NK-92 treated with Interleukin-12 subunit alpha and Interleukin-12 subunit beta, amount 100 ng/mL, for 24 hours (cell line): ENCODE measurements at regions not wholly inside any gene's neighbourhood (a gene's known extent, or its start where the extent isn't known, plus 50 kb on each side); places are given as distances from the start of the nearest gene placed in this dataset.
"Not testable (repeated sequence)": the region's sequence is repeated elsewhere in the genome, so short reads cannot be mapped to it uniquely, and the experiment has no call there.

Experiments
- DNase-seq: peaks from one replicate; lab custom pipeline; 2025; lab: John Stamatoyannopoulos, UW

DNA sequence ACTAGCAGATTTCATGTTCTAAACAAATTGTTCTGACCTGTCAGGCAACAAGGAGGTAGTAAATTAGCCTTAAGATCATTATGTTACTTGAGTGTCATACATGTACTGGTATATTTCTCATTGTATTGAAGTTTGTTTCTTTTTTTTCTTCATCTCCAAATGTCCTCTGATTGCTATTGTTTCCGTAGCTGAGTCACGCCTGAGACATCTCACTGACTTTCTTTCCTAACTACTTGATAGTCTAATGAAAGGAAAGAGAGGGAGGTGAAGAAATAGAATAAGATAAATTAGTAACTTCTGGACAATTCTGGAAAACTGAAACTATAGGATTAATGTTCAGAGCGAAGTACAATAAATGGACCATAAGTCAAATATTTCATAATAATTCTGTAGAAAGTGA is 1049.9 kb downstream of the TSN start:
- no peak for DNase-seq

DNA sequence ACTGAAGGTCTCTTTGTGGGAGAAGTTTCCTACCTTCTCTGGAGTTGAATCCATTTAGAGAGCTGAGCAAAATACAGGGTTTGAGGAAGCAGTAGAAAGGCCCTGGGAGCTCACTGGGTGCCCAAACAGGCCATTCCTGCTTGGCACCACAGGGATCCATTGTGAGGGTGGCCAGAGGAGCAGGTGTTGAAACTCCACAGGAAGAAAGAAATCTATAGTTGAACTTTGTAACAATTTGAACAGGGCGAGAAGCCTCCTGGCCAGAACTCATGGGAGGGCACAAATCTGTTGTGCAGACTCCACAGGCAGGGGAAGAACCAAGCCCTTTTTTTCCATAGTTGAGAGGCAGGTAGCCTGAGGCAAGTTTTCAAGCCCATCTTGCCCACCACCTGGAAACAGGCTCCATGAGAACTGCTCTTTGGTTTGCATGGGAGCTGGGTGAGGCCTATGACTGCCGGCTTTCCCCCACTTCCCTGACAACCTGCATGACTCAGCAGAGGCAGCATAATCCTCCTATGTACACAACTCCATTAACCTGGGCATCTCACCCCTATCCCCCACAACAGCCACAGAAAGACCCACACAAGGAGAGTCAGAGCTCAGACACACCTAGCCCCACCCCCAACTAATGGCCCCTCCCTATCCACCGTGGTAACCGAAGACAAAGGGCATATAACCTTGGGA is 1053.0 kb downstream of the TSN start:
- DNase-seq = no peak

- not testable (repeated sequence) for DNase-seq
Measured at GRCh38 chr2:122812214-122812613, 1056.8 kb downstream of the TSN start.

DNA sequence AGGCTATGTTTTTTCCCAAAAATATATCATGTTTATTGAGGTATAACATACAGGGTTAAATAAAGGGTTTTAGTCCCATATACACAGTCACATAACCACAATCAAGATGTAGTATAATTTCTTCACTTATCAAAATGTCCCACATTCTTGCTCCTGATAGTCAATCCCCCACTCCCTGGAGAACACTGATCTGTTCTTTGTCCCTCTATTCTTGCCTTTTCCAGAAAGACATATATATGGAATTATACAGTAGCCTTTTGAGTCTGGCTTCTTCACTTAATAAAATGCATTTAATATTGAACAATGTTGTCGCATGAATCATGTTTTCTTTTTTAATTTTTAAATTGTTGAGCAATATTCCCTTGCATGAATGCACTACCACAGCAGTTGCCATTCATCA is 1059.7 kb downstream of the TSN start:
- no peak for DNase-seq

DNA sequence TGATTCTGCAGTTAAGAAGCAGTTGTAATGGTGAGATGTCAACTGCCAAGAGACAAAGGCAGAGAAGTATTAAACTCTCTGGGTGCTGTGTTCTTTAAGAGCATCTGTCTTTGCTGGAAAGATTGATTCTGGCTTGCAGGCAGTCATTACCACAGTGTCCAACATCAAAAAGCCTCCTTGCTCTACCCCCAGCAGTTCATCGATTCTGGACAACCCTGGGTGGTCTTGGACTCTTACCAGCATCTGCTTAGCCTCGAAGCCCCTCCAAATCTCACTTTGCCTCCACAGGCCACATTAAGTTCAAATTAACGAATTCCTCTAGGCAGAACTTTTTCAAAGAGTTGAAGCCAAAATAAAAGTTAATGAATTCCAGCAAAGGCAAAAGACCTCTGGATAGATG is 1061.4 kb downstream of the TSN start:
- DNase-seq = no peak

GRCh38 chr2:122822319-122822718 is 1066.9 kb downstream of the TSN start:
- no peak for DNase-seq

DNA sequence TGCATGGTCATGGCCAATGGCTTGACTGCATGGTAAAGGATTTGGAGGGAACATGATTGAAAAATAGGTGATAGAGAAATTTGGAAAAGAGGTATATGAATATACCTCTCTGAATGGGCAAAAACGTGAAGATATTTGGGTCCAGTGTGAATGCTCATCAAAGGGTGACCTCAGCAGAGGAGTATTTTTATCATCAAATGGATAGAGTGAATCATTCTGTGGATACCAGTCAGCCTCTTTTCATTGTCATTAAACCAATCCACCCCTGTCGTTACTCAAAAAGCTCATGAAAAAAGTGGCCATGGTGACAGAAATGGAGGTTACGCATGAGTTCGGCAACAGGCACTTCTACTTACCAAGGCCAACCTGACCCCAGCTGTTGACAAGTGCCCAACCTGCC is 1074.7 kb downstream of the TSN start:
- DNase-seq = no peak

DNA sequence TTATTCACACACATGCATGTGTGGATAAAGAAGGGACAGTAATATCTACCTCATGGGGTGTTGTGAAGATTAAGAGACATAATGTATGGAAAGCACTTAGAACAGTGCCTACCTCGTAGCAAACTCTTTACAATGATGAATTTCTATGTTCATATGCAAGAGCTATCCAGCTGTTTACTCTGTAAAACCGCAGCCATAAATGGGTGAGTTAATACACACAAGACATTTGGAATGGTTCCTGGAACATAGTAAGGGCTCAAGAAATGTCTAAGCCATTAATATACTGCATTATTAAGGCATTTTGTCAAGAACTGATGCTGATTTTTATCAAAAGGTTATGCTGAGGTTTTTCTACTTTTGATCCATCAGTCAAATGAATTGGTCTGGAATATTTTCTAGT is 1076.2 kb downstream of the TSN start:
- no peak for DNase-seq

DNA sequence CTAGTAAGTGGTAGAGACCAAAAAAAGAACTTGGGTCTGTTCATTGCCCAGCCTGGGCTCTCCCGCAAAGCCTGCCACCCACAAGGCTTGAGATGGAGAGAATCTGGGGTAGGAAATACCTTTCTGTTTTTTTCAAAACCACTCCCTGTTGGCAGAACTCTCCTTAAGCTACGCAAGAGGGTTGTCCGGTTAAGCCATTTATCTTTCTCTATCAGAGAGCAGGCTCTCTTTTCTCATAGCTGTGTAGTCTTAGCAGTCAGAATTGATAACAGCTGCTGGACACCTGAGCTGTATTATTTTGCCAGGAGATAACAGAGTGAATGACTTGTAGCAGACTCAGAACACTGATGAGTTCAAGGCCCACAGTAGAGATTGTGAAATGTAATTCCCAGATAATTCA is 1088.1 kb downstream of the TSN start:
- DNase-seq = no peak

DNA sequence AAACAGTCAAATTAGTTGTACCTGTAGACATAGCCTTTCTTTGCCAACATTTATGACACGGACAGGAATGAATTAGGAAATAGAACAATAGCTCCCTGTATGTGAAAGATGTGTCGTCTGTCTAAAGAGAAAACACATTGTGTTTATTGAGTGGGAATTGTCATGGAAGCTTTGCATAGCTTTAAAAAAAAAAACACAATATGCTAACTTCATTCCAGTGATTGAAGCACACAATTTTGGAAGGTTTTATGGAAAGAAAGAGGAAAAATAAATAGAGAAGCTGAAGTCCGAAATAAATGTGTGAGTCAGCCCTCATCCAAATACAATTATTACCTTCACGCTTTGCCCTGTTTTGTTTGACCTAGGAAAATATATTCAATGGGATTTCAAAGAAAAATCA is 1095.7 kb downstream of the TSN start:
- DNase-seq = no peak

DNA sequence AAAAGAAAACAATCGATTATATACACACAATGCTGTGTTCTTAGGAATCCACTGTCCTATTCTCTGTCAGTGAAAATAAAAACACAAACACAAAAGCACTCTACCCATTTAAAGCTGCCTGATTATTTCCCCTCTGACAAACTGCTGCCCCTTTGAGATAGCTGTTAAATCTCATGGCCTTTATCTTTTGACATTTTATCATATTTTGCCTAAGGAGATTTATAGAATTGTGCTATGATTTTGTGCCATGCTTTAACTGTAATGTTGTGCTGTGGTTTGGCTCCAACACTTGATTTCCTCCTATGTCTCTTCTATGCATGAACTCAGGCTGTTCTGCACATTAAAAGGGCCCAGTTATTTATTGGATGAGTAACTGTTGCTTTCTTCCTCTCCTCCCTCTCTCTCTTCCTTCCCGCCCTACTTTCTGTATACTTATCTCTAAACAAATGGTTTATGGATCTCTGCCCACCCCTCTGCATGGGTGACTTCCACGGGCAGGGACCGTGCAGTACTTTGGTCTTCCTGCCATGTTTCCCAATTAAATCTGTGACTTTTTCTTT is 1096.6 kb downstream of the TSN start:
- no peak for DNase-seq

DNA sequence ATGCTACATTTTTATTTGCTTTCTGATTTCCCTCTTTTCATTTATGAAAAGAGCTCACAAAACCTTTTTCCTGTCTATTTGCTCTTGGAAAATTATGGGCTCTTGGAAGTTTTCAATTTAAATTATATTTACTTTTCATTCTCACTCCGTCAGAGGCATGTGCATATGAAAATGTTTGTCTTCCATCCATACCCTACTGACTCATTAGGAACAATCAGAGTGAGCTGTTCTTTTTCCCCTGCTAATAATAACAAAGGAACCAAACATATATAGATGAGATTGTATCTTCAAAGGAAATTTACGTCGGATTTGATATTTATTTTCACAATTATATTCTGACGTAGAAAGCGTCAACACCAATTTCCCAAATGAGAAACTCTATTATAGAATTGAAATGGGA is 1101.2 kb downstream of the TSN start:
- no peak for DNase-seq

- DNase-seq = no peak
Measured at GRCh38 chr2:122858075-122858702, 1102.7 kb downstream of the TSN start.

DNA sequence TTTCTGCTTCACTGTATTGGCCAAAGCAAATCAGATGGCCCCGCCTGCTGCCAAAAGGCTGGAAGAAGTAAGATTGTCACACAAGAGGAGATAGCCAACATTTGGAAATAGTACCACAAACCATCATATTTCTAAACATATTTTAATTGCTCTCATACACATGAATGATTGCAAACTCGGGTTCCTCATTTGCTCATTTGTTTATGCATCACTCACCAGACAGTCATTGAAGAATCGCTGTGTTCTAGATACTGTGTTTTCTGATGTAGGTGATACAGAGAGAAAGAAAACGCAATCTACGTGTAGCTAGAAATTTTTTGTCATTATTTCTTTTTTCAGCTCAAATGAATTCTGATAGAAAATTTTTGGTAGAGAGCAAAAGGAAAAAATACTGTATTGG is 1103.4 kb downstream of the TSN start:
- no peak for DNase-seq

DNA sequence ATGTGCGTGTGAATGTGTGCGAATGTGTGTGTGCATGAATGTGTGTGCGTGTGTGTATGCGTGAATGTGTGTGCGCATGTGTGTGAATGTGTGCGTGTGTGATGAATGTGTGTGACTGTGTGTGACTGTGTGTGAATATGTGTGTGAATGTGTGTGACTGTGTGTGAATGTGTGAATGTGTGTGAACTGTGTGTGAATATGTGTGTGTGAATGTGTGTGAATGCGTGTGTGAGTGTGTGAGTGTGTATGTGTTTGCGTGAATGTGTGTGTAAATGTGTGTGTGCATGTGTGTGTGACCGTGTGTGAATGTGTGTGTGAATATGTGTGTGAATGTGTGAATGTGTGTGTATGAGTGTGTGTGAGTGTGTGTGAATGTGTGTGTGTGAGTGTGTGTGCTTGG is 1103.8 kb downstream of the TSN start:
- DNase-seq = no peak

DNA sequence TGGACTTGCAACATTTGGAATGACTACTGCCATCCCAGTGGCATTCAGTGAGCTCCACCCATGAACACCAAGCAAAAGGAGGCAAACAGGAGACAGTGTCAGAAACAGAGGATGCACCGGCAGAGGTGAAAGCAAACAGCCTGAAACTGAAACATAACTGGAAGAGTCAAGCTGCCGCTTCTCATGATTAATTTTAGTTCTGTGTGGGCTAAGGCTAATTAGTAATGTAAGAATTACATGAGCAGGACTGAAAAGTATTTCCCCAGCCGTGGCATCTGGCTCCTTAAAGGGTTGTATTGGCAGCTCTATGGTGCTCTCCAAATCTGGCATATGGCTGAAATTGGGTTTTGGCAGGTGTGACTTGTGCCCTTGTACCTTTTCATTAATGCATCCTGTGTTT is 1108.1 kb downstream of the TSN start:
- DNase-seq = no peak

DNA sequence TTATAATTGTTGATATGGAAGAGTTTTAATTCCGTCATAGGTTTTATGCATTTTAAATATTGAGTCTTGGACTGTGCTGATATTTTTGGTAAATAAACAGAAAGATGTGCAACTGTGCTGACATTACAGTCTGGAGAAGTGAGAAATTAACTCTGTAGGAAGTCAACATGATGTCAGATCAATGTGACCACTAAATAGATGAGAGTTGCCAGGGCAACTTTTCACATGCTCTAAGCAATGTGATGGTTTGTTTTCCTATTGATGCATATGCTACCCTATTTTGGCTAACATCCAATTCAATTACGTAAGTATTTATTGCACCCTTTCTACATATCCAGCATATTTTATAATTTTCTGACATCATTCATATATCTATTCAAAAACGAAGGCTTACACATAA is 1109.3 kb downstream of the TSN start:
- no peak for DNase-seq

DNA sequence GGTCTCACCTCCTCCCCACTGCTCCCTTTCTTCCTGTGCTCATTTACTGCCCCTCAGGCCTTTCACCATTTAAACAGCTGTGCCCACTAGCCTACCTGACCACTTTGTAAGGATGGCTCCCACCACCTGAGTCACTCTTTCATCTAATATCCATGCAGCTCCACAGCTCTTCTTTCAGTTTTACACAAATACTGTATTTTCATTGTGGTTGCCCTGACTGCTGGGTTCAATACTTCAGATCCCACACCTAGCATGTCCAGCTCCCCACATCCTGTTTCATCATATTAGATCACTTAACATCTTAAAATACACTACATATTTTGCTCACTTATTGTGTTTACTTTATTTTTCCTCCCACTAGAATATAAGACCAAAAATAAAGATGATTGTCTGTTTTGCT is 1110.6 kb downstream of the TSN start:
- no peak for DNase-seq

DNA sequence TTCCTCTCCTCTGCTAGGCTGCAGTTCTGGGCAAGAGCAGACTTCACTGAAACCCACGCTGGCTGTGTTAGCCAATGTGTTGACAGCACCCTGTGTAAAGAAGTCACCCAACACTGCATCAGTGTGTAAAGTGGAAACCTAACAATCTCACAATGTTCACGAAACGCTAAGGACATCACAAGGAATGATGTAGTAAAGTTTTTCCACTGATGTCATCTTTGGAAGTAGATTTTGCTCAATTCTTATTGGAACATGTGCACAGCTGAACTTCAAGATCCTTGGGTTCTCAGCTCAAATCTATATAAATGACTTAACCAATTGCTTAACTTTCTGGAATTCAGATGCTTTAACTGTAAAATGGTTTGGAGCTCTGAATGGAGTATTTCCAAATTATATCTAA is 1112.5 kb downstream of the TSN start:
- no peak for DNase-seq

DNA sequence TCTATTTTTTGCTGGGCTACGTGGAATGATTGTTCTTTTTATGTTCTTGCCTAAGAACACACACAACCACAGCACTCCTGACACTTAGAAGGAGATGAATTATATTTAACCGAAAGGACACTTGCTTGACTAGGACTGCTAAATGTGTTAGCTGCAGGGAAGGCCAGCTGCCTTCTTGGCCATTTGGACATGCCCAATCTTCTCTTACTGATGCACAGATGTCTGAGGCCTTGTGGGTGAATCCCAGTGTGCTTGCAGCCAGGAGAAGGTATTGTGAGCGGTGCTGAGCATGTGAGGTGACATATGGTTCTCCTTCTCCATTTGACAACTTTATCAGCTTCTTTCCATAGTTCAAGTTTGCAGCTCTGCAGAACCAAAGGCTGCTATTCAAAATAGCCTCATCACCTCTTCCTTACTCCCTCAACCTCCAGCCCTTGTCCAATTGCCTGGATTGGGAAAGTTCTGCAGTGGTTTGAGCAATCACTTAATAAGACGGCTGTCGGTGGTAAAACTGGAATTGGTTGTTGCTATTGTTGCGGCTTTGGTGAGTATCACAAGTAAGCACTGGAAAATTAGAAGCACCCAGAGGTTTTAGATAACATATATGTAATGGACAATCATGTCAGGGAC is 1113.3 kb downstream of the TSN start:
- DNase-seq = no peak

DNA sequence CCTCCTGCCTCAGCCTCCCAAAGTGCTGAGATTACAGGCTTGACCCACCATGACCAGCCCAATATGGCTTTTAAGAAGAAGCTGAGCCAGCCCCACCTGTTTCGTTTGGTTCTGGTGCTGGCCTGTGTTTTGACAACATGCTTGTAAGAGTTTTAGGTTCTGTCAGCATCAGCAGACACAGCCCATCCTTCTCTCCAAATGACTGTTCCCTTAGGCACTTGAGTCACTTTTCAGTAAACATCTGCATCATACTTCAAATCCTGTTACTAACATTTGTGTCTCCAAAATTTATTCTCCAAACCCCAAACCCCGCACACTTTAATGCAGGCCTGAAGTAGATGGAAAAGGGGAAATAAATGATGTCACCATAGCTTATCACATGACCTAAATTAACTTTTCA is 1118.5 kb downstream of the TSN start:
- DNase-seq = no peak

GRCh38 chr2:122875091-122875865 is 1119.8 kb downstream of the TSN start:
- DNase-seq = no peak

- DNase-seq = no peak
Measured at GRCh38 chr2:122883849-122884248, 1128.4 kb downstream of the TSN start.
